Prostate gland (tissue), 2 donors: ENCODE measurements at regions not wholly inside any gene's neighbourhood (a gene's known extent, or its start where the extent isn't known, plus 50 kb on each side); places are given as distances from the start of the nearest gene placed in this dataset.

ENCODE experiments used
- DNase-seq: peaks from one replicate; pipeline ENCODE4 v3.0.0-alpha.2; 2019; ENCODE audit warnings: low spot score
- H3K27ac ChIP-seq, 2 donors: fragments of 200-600 bp; sonication (generic); 2 replicates each; pipeline ENCODE4 v1.5.1; 2017 to 2019
- H3K27me3 ChIP-seq: fragments of 200-600 bp; sonication (generic); replicated peaks from 2 replicates; pipeline ENCODE4 v1.5.1; 2019; ENCODE audit not compliant: insufficient read depth
- H3K36me3 ChIP-seq, 2 donors: fragments of 200-600 bp; sonication (generic); 1 replicate in 1 of 2; 2 replicates in 1 of 2; pipeline versions ENCODE4 v1.5.1 to v1.8.1; 2017 to 2019
- H3K4me1 ChIP-seq: fragments of 200-600 bp; sonication (generic); replicated peaks from 2 replicates; pipeline ENCODE4 v1.5.1; 2019
- H3K4me3 ChIP-seq, 2 donors: fragments of 200-600 bp; sonication (generic); 2 replicates each; pipeline ENCODE4 v1.5.1; 2017 to 2019
- H3K9me3 ChIP-seq: fragments of 200-600 bp; sonication (generic); 2 replicates; pipeline ENCODE4 v1.5.1; 2017
- CTCF ChIP-seq, 4 experiments: fragments of 200-600 bp in 2 of 4; fragments of 450-650 bp in 2 of 4; sonication (generic) in 2 of 4; IDR thresholded peaks; 1 replicate in 3 of 4; 2 replicates in 1 of 4; pipeline ENCODE4 v1.5.1; 2016 to 2019; ENCODE audit warnings: antibody characterized with exemption in 4 of 4, mild to moderate bottlenecking in 2 of 4, moderate library complexity in 2 of 4
- POLR2A ChIP-seq: fragments of 450-650 bp; IDR thresholded peaks from one replicate; pipeline ENCODE4 v1.6.1; 2016; ENCODE audit warnings: antibody characterized with exemption, mild to moderate bottlenecking
- POLR2AphosphoS5 ChIP-seq: sonication (generic); formaldehyde crosslinking; IDR thresholded peaks from one replicate; pipeline ENCODE4 v1.6.1; 2017; ENCODE audit warnings: antibody characterized with exemption
- WGBS: methylation state at CpG from one replicate; pipeline ENCODE4 v1.1.5; 2018; 5-methylcytosine and 5-hydroxymethylcytosine counted together
- intact Hi-C: fragments of 100-400 bp; cut with DNase I; formaldehyde crosslinking; loops from one replicate; pipeline ENCODE4 v1.14.2; 2022

- intact Hi-C loops = no loop called here
- DNase-seq = no peak
- H3K4me1 ChIP-seq = no peaks in the 10 kb centered on the region
- H3K36me3 ChIP-seq = no peaks in the 10 kb centered on the region
- H3K4me3 ChIP-seq = no peak overlapping the region
- H3K27ac ChIP-seq = no peak overlapping the region
- H3K9me3 ChIP-seq = no peaks in the 10 kb centered on the region
- TF ChIP-seq POLR2A (no peak), CTCF (IDR thresholded peaks at IDR 0.05) (no peak), POLR2AphosphoS5 (no peak)
- 74% methylated on average over 7 of the region's 7 CpGs for WGBS
- H3K27me3 ChIP-seq = no peaks in the 10 kb centered on the region
Measured at GRCh38 chrX:116277351-116278225, 107.0 kb downstream of the AGTR2 start.

- TF ChIP-seq CTCF (IDR thresholded peaks at IDR 0.05) = no peak
- no peak for TF ChIP-seq POLR2A
- no peak for TF ChIP-seq POLR2AphosphoS5
- Histone ChIP-seq H3K27me3 (no peaks in the 10 kb centered on the region), H3K9me3 (no peaks in the 10 kb centered on the region), H3K36me3 (no peaks in the 10 kb centered on the region), H3K4me1 (no peaks in the 10 kb centered on the region), H3K4me3 (no peak overlapping the region), H3K27ac (no peak overlapping the region)
- intact Hi-C loops = no loop called here
- 58% methylated on average over 3 of the region's 3 CpGs for WGBS
- no peak for DNase-seq
Measured at GRCh38 chrX:116278826-116279225, 108.3 kb downstream of the AGTR2 start.

DNA sequence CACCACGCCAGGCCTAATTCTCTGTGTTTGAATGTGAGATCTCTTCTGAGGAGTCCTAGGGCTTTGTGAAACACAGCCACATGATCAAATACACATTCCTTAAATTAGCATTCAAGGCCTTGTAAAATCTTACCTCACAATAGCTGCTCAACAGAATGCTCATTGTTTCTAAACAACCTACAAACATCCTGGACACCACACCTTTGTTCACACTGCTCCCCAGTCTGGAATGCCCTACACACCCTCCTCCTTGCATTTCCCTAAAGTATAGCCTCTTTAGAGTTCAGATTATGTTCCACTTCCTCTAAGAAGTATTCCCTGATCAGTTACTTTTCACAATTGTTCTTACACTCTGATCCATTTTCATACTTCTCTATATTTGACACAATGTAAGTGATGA lies 110.6 kb downstream of the AGTR2 start:
- Histone ChIP-seq H3K27ac (no peak overlapping the region), H3K4me3 (no peak overlapping the region), H3K36me3 (no peaks in the 10 kb centered on the region), H3K27me3 (no peaks in the 10 kb centered on the region), H3K9me3 (no peaks in the 10 kb centered on the region), H3K4me1 (no peaks in the 10 kb centered on the region)
- no peak for DNase-seq
- TF ChIP-seq CTCF (IDR thresholded peaks at IDR 0.05) = no peak
- no peak for TF ChIP-seq POLR2AphosphoS5
- TF ChIP-seq POLR2A = no peak
- 100% methylated on average over 1 of the region's 1 CpG for WGBS
- intact Hi-C loops = no loop called here

- intact Hi-C loops = no loop called here
- H3K36me3 ChIP-seq = no peaks in the 10 kb centered on the region
- H3K27ac ChIP-seq = no peak overlapping the region
- no peaks in the 10 kb centered on the region for H3K9me3 ChIP-seq
- DNase-seq = no peak
- H3K4me3 ChIP-seq = no peak overlapping the region
- no peaks in the 10 kb centered on the region for H3K27me3 ChIP-seq
- H3K4me1 ChIP-seq = no peaks in the 10 kb centered on the region
- TF ChIP-seq POLR2AphosphoS5 = no peak
Measured at GRCh38 chrX:116282751-116283150, 112.2 kb downstream of the AGTR2 start.

DNA sequence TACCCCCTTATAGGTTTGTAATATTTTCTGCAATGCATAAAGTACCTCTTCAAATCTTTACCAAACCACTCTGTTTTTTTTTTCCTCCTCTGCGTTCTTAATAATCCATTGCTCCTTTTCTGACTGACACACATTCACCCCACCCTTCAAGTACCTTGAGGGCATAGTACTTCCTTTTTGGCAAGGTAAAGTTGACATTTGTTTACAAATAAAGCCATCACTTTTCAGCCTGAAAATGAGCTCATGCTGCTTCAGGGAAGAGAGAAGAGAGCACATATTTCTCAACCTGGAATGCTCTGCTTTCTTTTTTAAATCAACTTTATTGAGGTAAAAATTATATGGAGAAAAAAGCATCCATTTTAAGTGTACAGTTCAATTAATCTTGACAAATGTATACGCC lies 113.9 kb downstream of the AGTR2 start:
- no peaks in the 10 kb centered on the region for H3K36me3 ChIP-seq
- DNase-seq = no peak
- intact Hi-C loops = no loop called here
- H3K27ac ChIP-seq = no peak overlapping the region
- 29% methylated on average over 2 of the region's 2 CpGs for WGBS
- no peak overlapping the region for H3K4me3 ChIP-seq
- no peaks in the 10 kb centered on the region for H3K4me1 ChIP-seq
- TF ChIP-seq POLR2AphosphoS5 (no peak), POLR2A (no peak), CTCF (IDR thresholded peaks at IDR 0.05) (no peak)
- H3K9me3 ChIP-seq = no peaks in the 10 kb centered on the region
- H3K27me3 ChIP-seq = no peaks in the 10 kb centered on the region
